GM12801 (cell line): ENCODE measurements at regions not wholly inside any gene's neighbourhood (a gene's known extent, or its start where the extent isn't known, plus 50 kb on each side); places are given as distances from the start of the nearest gene placed in this dataset.

ENCODE experiments used
- CTCF ChIP-seq: IDR thresholded peaks from one replicate; pipeline ENCODE4 v1.5.1; 2011; ENCODE audit warnings: control low read depth; ENCODE audit not compliant: insufficient read length; ENCODE audit errors: extremely low read depth

GRCh38 chr1:30123896-30124295 is 599.5 kb downstream of the MATN1 start:
- TF ChIP-seq CTCF: no peak

GRCh38 chr1:30123036-30123435 is 600.3 kb downstream of the MATN1 start:
- TF ChIP-seq CTCF: no peak

GRCh38 chr1:30120245-30121000 is 603.0 kb downstream of the MATN1 start:
- TF ChIP-seq CTCF: no peak

GRCh38 chr1:30117685-30118084 is 605.7 kb downstream of the MATN1 start:
- no peak for TF ChIP-seq CTCF

- no peak for TF ChIP-seq CTCF
Observed at GRCh38 chr1:30111431-30111830, 612.0 kb downstream of the MATN1 start.

GRCh38 chr1:30110846-30111245 is 612.5 kb downstream of the MATN1 start:
- TF ChIP-seq CTCF: no peak

- no peak for TF ChIP-seq CTCF
Observed at GRCh38 chr1:30109853-30110252, 613.5 kb downstream of the MATN1 start.
